GM12878 (cell line): ENCODE measurements at regions not wholly inside any gene's neighbourhood (a gene's known extent, or its start where the extent isn't known, plus 50 kb on each side); places are given as distances from the start of the nearest gene placed in this dataset.

Source experiments
- ATAC-seq: fragments of 200-7000 bp; cut with Tn5 transposase; 3 replicates; pipeline ENCODE4 v1.9.1; 2020; ENCODE audit warnings: mild to moderate bottlenecking, moderate library complexity
- BruUV-seq: library from RNA; stranded (reverse); fragments of 400-500 nt; replicated peaks from 2 replicates; lab custom pipeline; 2021; lab: Mats Ljungman, UMichigan
- CTCF ChIA-PET: fragments of 300-600 bp; sonication (Branson Sonifier 250); formaldehyde crosslinking; extraction: SDS; loops from one replicate; lab custom pipeline; 2021; ENCODE audit warnings: inconsistent platforms; lab: Yijun Ruan, JAX
- POLR2A ChIA-PET: fragments of 350-600 bp; formaldehyde crosslinking; extraction: SDS; loops from one replicate; lab custom pipeline; 2021; ENCODE audit warnings: inconsistent platforms; lab: Charles Lee
- RAD21 ChIA-PET: fragments of 300-600 bp; sonication (Branson Sonifier 250); formaldehyde crosslinking; loops from one replicate; lab custom pipeline; 2023; ENCODE audit warnings: antibody characterized with exemption; ENCODE audit not compliant: unreplicated experiment; lab: Charles Lee
- SMC1A ChIA-PET: fragments of 300-600 bp; sonication (Branson Sonifier 250); formaldehyde crosslinking; loops from one replicate; lab custom pipeline; 2023; ENCODE audit not compliant: unreplicated experiment, uncharacterized antibody; lab: Charles Lee
- DNase-seq: peaks from one replicate; pipeline ENCODE4 v3.0.0-alpha.2; 2011; ENCODE audit warnings: low read depth, low spot score
- FAIRE-seq: peaks from 3 replicates; lab custom pipeline; 2011; peaks lifted over from hg19 to GRCh38; lab: Jason Lieb, UNC
- H2AFZ ChIP-seq: 2 replicates; pipeline ENCODE4 v1.6.0; 2011; ENCODE audit warnings: low read depth, low read length, control low read depth; ENCODE audit not compliant: control insufficient read depth
- H3K27ac ChIP-seq: 2 replicates; pipeline ENCODE4 v1.5.1; 2011; ENCODE audit warnings: control low read depth; ENCODE audit not compliant: control insufficient read depth, insufficient read depth
- H3K27me3 ChIP-seq, 2 experiments: replicated peaks in 1 of 2; 2 replicates each; pipeline versions ENCODE4 v1.6.0 to v1.6.1; 2011; ENCODE audit warnings: low read length in 1 of 2; ENCODE audit not compliant: control insufficient read depth in 2 of 2, insufficient read depth in 2 of 2
- H3K36me3 ChIP-seq, 2 experiments: 2 replicates each; pipeline ENCODE4 v1.5.1; 2011; ENCODE audit warnings: low read length in 1 of 2; ENCODE audit not compliant: control insufficient read depth in 2 of 2, insufficient read depth in 2 of 2
- H3K4me1 ChIP-seq: 2 replicates; pipeline ENCODE4 v1.6.1; 2011; ENCODE audit warnings: mild to moderate bottlenecking, low read length, moderate library complexity, mixed read lengths; ENCODE audit not compliant: control insufficient read depth, insufficient read depth
- H3K4me2 ChIP-seq: 2 replicates; pipeline ENCODE4 v1.6.0; 2011; ENCODE audit warnings: control low read depth; ENCODE audit not compliant: control insufficient read depth, insufficient read depth
- H3K4me3 ChIP-seq: fragments of 200-600 bp; sonication (generic); 2 replicates; pipeline ENCODE4 v1.5.1; 2016
- H3K79me2 ChIP-seq: 2 replicates; pipeline ENCODE4 v1.6.0; 2011; ENCODE audit warnings: low read length; ENCODE audit not compliant: control insufficient read depth, insufficient read depth
- H3K9ac ChIP-seq: 2 replicates; pipeline ENCODE4 v1.8.0; 2011; ENCODE audit warnings: low read length, control low read depth, mixed read lengths; ENCODE audit not compliant: control insufficient read depth, insufficient read depth
- H3K9me3 ChIP-seq: replicated peaks from 3 replicates; pipeline ENCODE4 v1.5.1; 2011; ENCODE audit warnings: mild to moderate bottlenecking, low read length; ENCODE audit not compliant: control insufficient read depth, insufficient read depth
- H4K20me1 ChIP-seq: 2 replicates; pipeline ENCODE4 v1.6.0; 2011; ENCODE audit not compliant: control insufficient read depth, insufficient read depth
- KDM1A ChIP-seq: fragments of 200-600 bp; sonication (generic); IDR thresholded peaks from 2 replicates; pipeline ENCODE4 v1.6.1; 2016; ENCODE audit warnings: borderline replicate concordance
- LARP7 ChIP-seq: fragments of 450-650 bp; IDR thresholded peaks from 2 replicates; pipeline ENCODE4 v1.6.1; 2017; ENCODE audit warnings: mild to moderate bottlenecking
- PAX5 ChIP-seq: IDR thresholded peaks from 2 replicates; pipeline ENCODE4 v1.6.1; 2011; ENCODE audit warnings: low read depth, low read length, borderline replicate concordance
- POU2F2 ChIP-seq: IDR thresholded peaks from 3 replicates; pipeline ENCODE4 v1.6.1; 2011; ENCODE audit warnings: low read depth, mild to moderate bottlenecking, low read length, borderline replicate concordance
- RAD51 ChIP-seq: fragments of 450-650 bp; IDR thresholded peaks from 2 replicates; pipeline ENCODE4 v1.6.1; 2016; ENCODE audit warnings: moderate library complexity, mild to moderate bottlenecking, inconsistent platforms
- TBL1XR1 ChIP-seq: IDR thresholded peaks from 2 replicates; pipeline ENCODE4 v1.6.1; 2012; ENCODE audit warnings: low read depth, low read length, improper control_type of control experiment
- ZBED1 ChIP-seq: IDR thresholded peaks from 2 replicates; pipeline ENCODE4 v1.6.1; 2016; ENCODE audit warnings: borderline replicate concordance
- in situ Hi-C: fragments of 300-500 bp; cut with MboI; formaldehyde crosslinking; loops from 9 replicates; pipeline ENCODE4 v1.14.3; 2018; ENCODE audit warnings: mixed read lengths
- intact Hi-C: fragments of 100-400 bp; cut with micrococcal nuclease; formaldehyde crosslinking; loops from one replicate; pipeline ENCODE4 v1.14.2; 2022; ENCODE audit not compliant: unreplicated experiment
- TF ChIP-seq, protein P1 (sequence below): fragments of 450-650 bp; IDR thresholded peaks from 2 replicates; pipeline ENCODE4 v1.6.1; 2018; ENCODE audit warnings: mild to moderate bottlenecking, low read depth, moderate library complexity; ENCODE audit not compliant: partially characterized antibody
- TF ChIP-seq, protein P2 (sequence below): fragments of 450-650 bp; IDR thresholded peaks from 2 replicates; pipeline ENCODE4 v1.6.1; 2014; ENCODE audit warnings: mild to moderate bottlenecking
- TF ChIP-seq, protein P3 (sequence below): IDR thresholded peaks from 2 replicates; pipeline ENCODE4 v1.6.1; 2011; ENCODE audit warnings: borderline replicate concordance, low read depth, mild to moderate bottlenecking, moderate library complexity, mixed read lengths, low read length; ENCODE audit not compliant: insufficient read depth; ENCODE audit errors: extremely low read length
- TF ChIP-seq, protein P4 (sequence below): fragments of 150-350 bp; IDR thresholded peaks from 2 replicates; pipeline ENCODE4 v1.6.1; 2014; ENCODE audit warnings: mild to moderate bottlenecking, low read depth, low read length
- TF ChIP-seq, protein P5 (sequence below): IDR thresholded peaks from 2 replicates; pipeline ENCODE4 v1.6.1; 2011; ENCODE audit warnings: low read depth, low read length, improper control_type of control experiment, borderline replicate concordance

DNA sequence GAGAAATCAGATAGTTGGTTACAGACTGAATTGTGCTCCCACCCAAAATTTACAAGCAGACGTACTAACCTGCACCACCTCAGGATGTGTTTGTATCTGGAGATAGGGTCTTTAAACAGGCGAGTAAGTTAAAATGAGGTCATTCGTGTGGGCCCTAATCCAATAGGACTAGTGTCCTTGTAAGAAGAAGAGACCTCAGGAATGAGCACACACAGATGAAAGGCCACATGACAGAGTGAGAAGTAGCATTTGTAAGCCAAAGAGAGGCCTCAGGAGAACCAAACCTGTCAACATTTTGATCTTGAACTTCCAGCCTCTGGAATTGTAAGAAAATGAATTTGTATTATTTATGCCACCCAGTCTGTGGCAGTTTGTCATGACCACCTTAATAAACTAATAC is 149.5 kb upstream of the VWC2 start (continued):
- TF ChIP-seq, protein P1, sequence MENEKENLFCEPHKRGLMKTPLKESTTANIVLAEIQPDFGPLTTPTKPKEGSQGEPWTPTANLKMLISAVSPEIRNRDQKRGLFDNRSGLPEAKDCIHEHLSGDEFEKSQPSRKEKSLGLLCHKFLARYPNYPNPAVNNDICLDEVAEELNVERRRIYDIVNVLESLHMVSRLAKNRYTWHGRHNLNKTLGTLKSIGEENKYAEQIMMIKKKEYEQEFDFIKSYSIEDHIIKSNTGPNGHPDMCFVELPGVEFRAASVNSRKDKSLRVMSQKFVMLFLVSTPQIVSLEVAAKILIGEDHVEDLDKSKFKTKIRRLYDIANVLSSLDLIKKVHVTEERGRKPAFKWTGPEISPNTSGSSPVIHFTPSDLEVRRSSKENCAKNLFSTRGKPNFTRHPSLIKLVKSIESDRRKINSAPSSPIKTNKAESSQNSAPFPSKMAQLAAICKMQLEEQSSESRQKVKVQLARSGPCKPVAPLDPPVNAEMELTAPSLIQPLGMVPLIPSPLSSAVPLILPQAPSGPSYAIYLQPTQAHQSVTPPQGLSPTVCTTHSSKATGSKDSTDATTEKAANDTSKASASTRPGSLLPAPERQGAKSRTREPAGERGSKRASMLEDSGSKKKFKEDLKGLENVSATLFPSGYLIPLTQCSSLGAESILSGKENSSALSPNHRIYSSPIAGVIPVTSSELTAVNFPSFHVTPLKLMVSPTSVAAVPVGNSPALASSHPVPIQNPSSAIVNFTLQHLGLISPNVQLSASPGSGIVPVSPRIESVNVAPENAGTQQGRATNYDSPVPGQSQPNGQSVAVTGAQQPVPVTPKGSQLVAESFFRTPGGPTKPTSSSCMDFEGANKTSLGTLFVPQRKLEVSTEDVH = no peak
- TF ChIP-seq, protein P2, sequence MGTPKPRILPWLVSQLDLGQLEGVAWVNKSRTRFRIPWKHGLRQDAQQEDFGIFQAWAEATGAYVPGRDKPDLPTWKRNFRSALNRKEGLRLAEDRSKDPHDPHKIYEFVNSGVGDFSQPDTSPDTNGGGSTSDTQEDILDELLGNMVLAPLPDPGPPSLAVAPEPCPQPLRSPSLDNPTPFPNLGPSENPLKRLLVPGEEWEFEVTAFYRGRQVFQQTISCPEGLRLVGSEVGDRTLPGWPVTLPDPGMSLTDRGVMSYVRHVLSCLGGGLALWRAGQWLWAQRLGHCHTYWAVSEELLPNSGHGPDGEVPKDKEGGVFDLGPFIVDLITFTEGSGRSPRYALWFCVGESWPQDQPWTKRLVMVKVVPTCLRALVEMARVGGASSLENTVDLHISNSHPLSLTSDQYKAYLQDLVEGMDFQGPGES = no peak
- TF ChIP-seq KDM1A = no peak
- no peak for TF ChIP-seq RAD51
- TF ChIP-seq TBL1XR1 = no peak

DNA sequence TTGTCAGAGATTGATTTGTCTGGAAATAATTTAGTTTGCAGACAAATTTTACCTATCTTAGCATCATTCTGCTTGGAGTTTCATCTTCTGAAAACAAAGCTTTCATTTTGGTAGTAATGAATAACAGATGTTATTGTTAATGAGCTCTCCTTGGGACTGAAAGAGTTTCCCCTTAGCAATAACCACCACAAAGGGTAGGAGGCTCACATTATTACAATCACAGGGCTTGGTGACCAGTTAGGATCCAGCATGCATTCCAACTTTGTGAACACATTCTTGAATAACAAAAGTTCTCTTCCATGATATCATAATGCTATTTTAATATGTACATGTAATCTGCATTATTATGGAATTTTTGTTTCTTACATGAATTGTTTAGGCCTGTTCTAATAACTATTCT is 148.8 kb upstream of the VWC2 start:
- Histone ChIP-seq H2AFZ (no peak overlapping the region), H4K20me1 (no peaks in the 10 kb centered on the region), H3K27ac (no peak overlapping the region), H3K27me3 (no peaks in the 10 kb centered on the region), H3K79me2 (no peaks in the 10 kb centered on the region), H3K4me3 (no peak overlapping the region), H3K4me2 (no peak overlapping the region), H3K4me1 (no peaks in the 10 kb centered on the region), H3K36me3 (no peaks in the 10 kb centered on the region), H3K9me3 (no peaks in the 10 kb centered on the region), H3K9ac (no peak overlapping the region)
- CTCF ChIA-PET = no interaction called here
- SMC1A ChIA-PET = no interaction called here
- no peak for TF ChIP-seq POU2F2
- TF ChIP-seq LARP7 = no peak
- TF ChIP-seq PAX5 = no peak
- TF ChIP-seq, protein P3, sequence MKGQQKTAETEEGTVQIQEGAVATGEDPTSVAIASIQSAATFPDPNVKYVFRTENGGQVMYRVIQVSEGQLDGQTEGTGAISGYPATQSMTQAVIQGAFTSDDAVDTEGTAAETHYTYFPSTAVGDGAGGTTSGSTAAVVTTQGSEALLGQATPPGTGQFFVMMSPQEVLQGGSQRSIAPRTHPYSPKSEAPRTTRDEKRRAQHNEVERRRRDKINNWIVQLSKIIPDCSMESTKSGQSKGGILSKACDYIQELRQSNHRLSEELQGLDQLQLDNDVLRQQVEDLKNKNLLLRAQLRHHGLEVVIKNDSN = no peak
- TF ChIP-seq, protein P4, sequence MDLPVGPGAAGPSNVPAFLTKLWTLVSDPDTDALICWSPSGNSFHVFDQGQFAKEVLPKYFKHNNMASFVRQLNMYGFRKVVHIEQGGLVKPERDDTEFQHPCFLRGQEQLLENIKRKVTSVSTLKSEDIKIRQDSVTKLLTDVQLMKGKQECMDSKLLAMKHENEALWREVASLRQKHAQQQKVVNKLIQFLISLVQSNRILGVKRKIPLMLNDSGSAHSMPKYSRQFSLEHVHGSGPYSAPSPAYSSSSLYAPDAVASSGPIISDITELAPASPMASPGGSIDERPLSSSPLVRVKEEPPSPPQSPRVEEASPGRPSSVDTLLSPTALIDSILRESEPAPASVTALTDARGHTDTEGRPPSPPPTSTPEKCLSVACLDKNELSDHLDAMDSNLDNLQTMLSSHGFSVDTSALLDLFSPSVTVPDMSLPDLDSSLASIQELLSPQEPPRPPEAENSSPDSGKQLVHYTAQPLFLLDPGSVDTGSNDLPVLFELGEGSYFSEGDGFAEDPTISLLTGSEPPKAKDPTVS = no peak
- TF ChIP-seq, protein P5, sequence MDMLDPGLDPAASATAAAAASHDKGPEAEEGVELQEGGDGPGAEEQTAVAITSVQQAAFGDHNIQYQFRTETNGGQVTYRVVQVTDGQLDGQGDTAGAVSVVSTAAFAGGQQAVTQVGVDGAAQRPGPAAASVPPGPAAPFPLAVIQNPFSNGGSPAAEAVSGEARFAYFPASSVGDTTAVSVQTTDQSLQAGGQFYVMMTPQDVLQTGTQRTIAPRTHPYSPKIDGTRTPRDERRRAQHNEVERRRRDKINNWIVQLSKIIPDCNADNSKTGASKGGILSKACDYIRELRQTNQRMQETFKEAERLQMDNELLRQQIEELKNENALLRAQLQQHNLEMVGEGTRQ = no peak
- no peak for TF ChIP-seq ZBED1
- RAD21 ChIA-PET = no interaction called here
- ATAC-seq (no peak), FAIRE-seq (no peak), DNase-seq (no peak)
- intact Hi-C loops = no loop called here
- no TSS peak for BruUV-seq
- POLR2A ChIA-PET = no interaction called here
- in situ Hi-C loops = no loop called here
